Colonic mucosa (tissue), 4 donors: ENCODE measurements at regions not wholly inside any gene's neighbourhood (a gene's known extent, or its start where the extent isn't known, plus 50 kb on each side); places are given as distances from the start of the nearest gene placed in this dataset.

Experiments used
- DNase-seq: peaks from one replicate; pipeline ENCODE4 v3.0.0-alpha.2; 2020
- H3K27ac ChIP-seq: fragments of 200-600 bp; one replicate; pipeline ENCODE4 v1.8.0; 2021
- H3K27me3 ChIP-seq: fragments of 200-600 bp; one replicate; pipeline ENCODE4 v1.8.0; 2021
- H3K36me3 ChIP-seq: fragments of 200-600 bp; one replicate; pipeline ENCODE4 v1.8.0; 2021
- H3K4me1 ChIP-seq: fragments of 200-600 bp; one replicate; pipeline ENCODE4 v1.8.0; 2021; ENCODE audit warnings: mild to moderate bottlenecking
- H3K4me3 ChIP-seq: fragments of 200-600 bp; one replicate; pipeline ENCODE4 v1.8.0; 2021
- H3K9ac ChIP-seq, 2 donors: one replicate each; pipeline ENCODE4 v1.7.0; 2013; ENCODE audit warnings: control low read depth in 2 of 2, low read depth in 2 of 2, low read length in 2 of 2
- H3K9me3 ChIP-seq: fragments of 200-600 bp; one replicate; pipeline ENCODE4 v1.8.0; 2021
- CTCF ChIP-seq: fragments of 200-600 bp; IDR thresholded peaks from one replicate; pipeline ENCODE4 v1.8.0; 2022; ENCODE audit warnings: antibody characterized with exemption, mild to moderate bottlenecking
- intact Hi-C: fragments of 100-400 bp; cut with DNase I; formaldehyde crosslinking; loops from one replicate; pipeline ENCODE4 v1.14.1; 2022
- donor health status: healthy.
- donor health status: DM: no; HTN: no; CAD: no.
- donor health status: DM: no; HTN: no; CAD: no.

GRCh38 chr18:22339913-22340312, 77.8 kb downstream of the CTAGE1 start:
- Histone ChIP-seq H3K4me1 (peaks cover 9% of the 10 kb centered on the region), H3K9me3 (no peaks in the 10 kb centered on the region), H3K9ac (no peak overlapping the region), H3K27ac (no peak overlapping the region), H3K4me3 (no peak overlapping the region), H3K27me3 (no peaks in the 10 kb centered on the region), H3K36me3 (no peaks in the 10 kb centered on the region)
- no peak for DNase-seq
- intact Hi-C loops, result loop anchor here (10.0 kb wide), 1 partner anchor 95 kb away; no protein-coding TSS in a partner anchor
- no peak for TF ChIP-seq CTCF

- H3K27me3 ChIP-seq, result no peaks in the 10 kb centered on the region
- H3K9me3 ChIP-seq, result no peaks in the 10 kb centered on the region
- no peak overlapping the region for H3K27ac ChIP-seq
- H3K36me3 ChIP-seq, result no peaks in the 10 kb centered on the region
- no peak overlapping the region for H3K9ac ChIP-seq
- DNase-seq, result no peak
- no peak overlapping the region for H3K4me3 ChIP-seq
- no peak for TF ChIP-seq CTCF
- intact Hi-C loops, result no loop called here
- H3K4me1 ChIP-seq, result peaks cover 9% of the 10 kb centered on the region
These were observed 79.9 kb downstream of the CTAGE1 start for GRCh38 chr18:22337833-22338232.

- intact Hi-C loops, result no loop called here
- Histone ChIP-seq H3K27ac (no peak overlapping the region), H3K9ac (no peak overlapping the region), H3K9me3 (no peaks in the 10 kb centered on the region), H3K4me3 (no peak overlapping the region), H3K4me1 (peaks cover 9% of the 10 kb centered on the region), H3K36me3 (no peaks in the 10 kb centered on the region), H3K27me3 (no peaks in the 10 kb centered on the region)
- no peak for TF ChIP-seq CTCF
- no peak for DNase-seq
These were observed 80.4 kb downstream of the CTAGE1 start for GRCh38 chr18:22337306-22337705.

- Histone ChIP-seq H3K27ac (no peak overlapping the region), H3K4me1 (peaks cover 4% of the 10 kb centered on the region), H3K27me3 (no peaks in the 10 kb centered on the region), H3K36me3 (no peaks in the 10 kb centered on the region), H3K9me3 (no peaks in the 10 kb centered on the region), H3K4me3 (no peak overlapping the region), H3K9ac (peak overlapping the region in 1 of 2 donors; percentile 59)
- intact Hi-C loops, result no loop called here
- no peak for TF ChIP-seq CTCF
- no peak for DNase-seq
These were observed 81.3 kb downstream of the CTAGE1 start for GRCh38 chr18:22336406-22336805.

GRCh38 chr18:22335731-22336198, 82.0 kb downstream of the CTAGE1 start:
- H3K27ac ChIP-seq, result peak overlapping the region; percentile 51
- no peak overlapping the region for H3K4me3 ChIP-seq
- H3K9me3 ChIP-seq, result no peaks in the 10 kb centered on the region
- H3K36me3 ChIP-seq, result no peaks in the 10 kb centered on the region
- TF ChIP-seq CTCF, result no peak
- intact Hi-C loops, result no loop called here
- H3K27me3 ChIP-seq, result no peaks in the 10 kb centered on the region
- H3K4me1 ChIP-seq, result peaks cover 4% of the 10 kb centered on the region
- peak overlapping the region in 1 of 2 donors; percentile 59 for H3K9ac ChIP-seq
- peak; percentile 85 for DNase-seq
